ENCODE measurements at regions not wholly inside any gene's neighbourhood (a gene's known extent, or its start where the extent isn't known, plus 50 kb on each side); places are given as distances from the start of the nearest gene placed in this dataset.
"Not testable (repeated sequence)": the region's sequence is repeated elsewhere in the genome, so short reads cannot be mapped to it uniquely, and the experiment has no call there.

DNA sequence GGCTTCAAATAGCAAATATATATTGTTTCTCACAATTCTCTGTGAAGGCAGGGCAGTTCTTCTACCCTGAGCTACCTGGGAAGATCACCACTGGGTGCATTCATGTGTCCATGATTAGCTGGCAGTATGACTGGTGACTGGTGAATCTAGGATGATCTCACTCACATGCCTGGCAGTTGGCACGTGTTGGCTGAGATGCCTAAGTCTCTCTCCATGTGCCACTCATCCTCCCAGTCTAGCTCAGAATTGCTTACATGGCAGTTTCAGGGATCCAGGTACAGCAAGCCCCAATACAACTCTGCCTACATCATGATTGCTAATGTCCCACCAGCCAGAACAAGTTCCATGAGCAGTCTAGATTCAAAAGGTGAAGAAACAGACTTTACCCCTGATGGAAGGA is 346.8 kb upstream of the CNR1 start:
- WGBS (ENCODE audit: insufficient coverage): 86% methylated on average over 1 of the region's 1 CpG

DNA sequence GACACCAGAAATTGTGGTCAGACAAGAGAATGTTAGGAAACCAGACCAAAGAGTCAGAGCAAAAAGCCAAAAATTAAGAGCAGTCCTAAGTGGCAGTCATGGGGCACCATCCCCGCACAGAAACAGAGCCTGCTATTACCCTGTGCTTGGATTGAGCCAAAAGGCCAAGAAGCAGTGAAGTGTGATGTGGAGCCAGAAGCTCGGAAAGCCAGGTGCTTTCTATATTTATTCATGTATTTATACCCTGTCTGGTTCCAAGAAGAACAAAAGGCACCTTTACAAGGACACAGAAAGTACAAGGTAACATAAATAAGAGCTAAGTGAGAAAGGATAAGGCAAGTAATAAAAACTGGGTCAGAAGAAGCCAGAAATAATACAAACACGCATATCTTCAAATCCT is 336.2 kb upstream of the CNR1 start:
- no peak overlapping the region for H3K27ac ChIP-seq (ENCODE audit: low read length)
- WGBS (ENCODE audit: insufficient coverage): no CpG with 5 or more reads among the region's 3 CpGs
- DNase-seq: no peak
- peaks cover 0 to 8% (median 5%) of the 10 kb centered on the region in 3 donors for H3K9me3 Mint-ChIP-seq
- no peaks in the 10 kb centered on the region for H3K36me3 ChIP-seq (ENCODE audit: control insufficient read depth in 2 of 2, extremely low read depth in 1 of 2, insufficient read depth in 1 of 2, low read length in 1 of 2)
- H3K27ac Mint-ChIP-seq: no peak overlapping the region
- H3K9me3 ChIP-seq: no peaks in the 10 kb centered on the region
- no peak for ATAC-seq (replicated peaks in 1 of 4)
- H3K27me3 ChIP-seq (replicated peaks in 1 of 2; ENCODE audit: control insufficient read depth in 2 of 2, extremely low read depth in 1 of 2, insufficient read depth in 2 of 2, low read length in 1 of 2): peaks cover 0 to 13% of the 10 kb centered on the region in 2 experiments
- no peak overlapping the region for H3K4me3 Mint-ChIP-seq
- H3K4me1 Mint-ChIP-seq: no peaks in the 10 kb centered on the region
- ChIA-PET CTCF (no interaction called here), POLR2A (no interaction called here)
- no peaks in the 10 kb centered on the region for H3K4me1 ChIP-seq (ENCODE audit: control insufficient read depth in 1 of 2, extremely low read depth in 1 of 2, insufficient read depth in 2 of 2, low read length in 2 of 2)
- H3K4me3 ChIP-seq (ENCODE audit: control insufficient read depth in 1 of 2, extremely low read depth in 1 of 2, low read length in 1 of 2): no peak overlapping the region
- peaks cover 11 to 18% of the 10 kb centered on the region in 2 donors for H3K27me3 Mint-ChIP-seq
- no peaks in the 10 kb centered on the region for H3K36me3 Mint-ChIP-seq

More for the DNA sequence above, 346.8 kb upstream of the CNR1 start:
- DNase-seq: no peak
- Mint-ChIP-seq H3K4me3 (no peak overlapping the region), H3K4me1 (no peaks in the 10 kb centered on the region), H3K27ac (no peak overlapping the region), H3K36me3 (no peaks in the 10 kb centered on the region), H3K27me3 (peaks cover 2 to 14% of the 10 kb centered on the region in 2 donors), H3K9me3 (peaks cover 0 to 4% (median 0%) of the 10 kb centered on the region in 3 donors)
- H3K4me3 ChIP-seq (ENCODE audit: control insufficient read depth in 1 of 2, extremely low read depth in 1 of 2, low read length in 1 of 2): no peak overlapping the region
- no peaks in the 10 kb centered on the region for H3K36me3 ChIP-seq (ENCODE audit: control insufficient read depth in 2 of 2, extremely low read depth in 1 of 2, insufficient read depth in 1 of 2, low read length in 1 of 2)
- no peaks in the 10 kb centered on the region for H3K27me3 ChIP-seq (replicated peaks in 1 of 2; ENCODE audit: control insufficient read depth in 2 of 2, extremely low read depth in 1 of 2, insufficient read depth in 2 of 2, low read length in 1 of 2)
- POLR2A ChIA-PET: no interaction called here
- ATAC-seq (replicated peaks in 1 of 4): no peak
- no peak overlapping the region for H3K27ac ChIP-seq (ENCODE audit: low read length)
- CTCF ChIA-PET: no interaction called here
- no peaks in the 10 kb centered on the region for H3K4me1 ChIP-seq (ENCODE audit: control insufficient read depth in 1 of 2, extremely low read depth in 1 of 2, insufficient read depth in 2 of 2, low read length in 2 of 2)
- no peaks in the 10 kb centered on the region for H3K9me3 ChIP-seq

- Mint-ChIP-seq H3K4me3 (no peak overlapping the region), H3K27me3 (peaks cover 14 to 18% of the 10 kb centered on the region in 2 donors), H3K9me3 (peaks cover 0 to 2% (median 0%) of the 10 kb centered on the region in 3 donors), H3K4me1 (no peaks in the 10 kb centered on the region), H3K36me3 (no peaks in the 10 kb centered on the region), H3K27ac (no peak overlapping the region)
- H3K4me3 ChIP-seq (ENCODE audit: control insufficient read depth in 1 of 2, extremely low read depth in 1 of 2, low read length in 1 of 2): no peak overlapping the region
- peaks cover 0 to 13% of the 10 kb centered on the region in 2 experiments for H3K27me3 ChIP-seq (replicated peaks in 1 of 2; ENCODE audit: control insufficient read depth in 2 of 2, extremely low read depth in 1 of 2, insufficient read depth in 2 of 2, low read length in 1 of 2)
- DNase-seq (no peak), ATAC-seq (replicated peaks in 1 of 4) (no peak)
- H3K4me1 ChIP-seq (ENCODE audit: control insufficient read depth in 1 of 2, extremely low read depth in 1 of 2, insufficient read depth in 2 of 2, low read length in 2 of 2): no peaks in the 10 kb centered on the region
- 66% methylated on average over 5 of the region's 7 CpGs for WGBS (ENCODE audit: insufficient coverage)
- POLR2A ChIA-PET: no interaction called here
- H3K27ac ChIP-seq (ENCODE audit: low read length): no peak overlapping the region
- H3K9me3 ChIP-seq: no peaks in the 10 kb centered on the region
- H3K36me3 ChIP-seq (ENCODE audit: control insufficient read depth in 2 of 2, extremely low read depth in 1 of 2, insufficient read depth in 1 of 2, low read length in 1 of 2): no peaks in the 10 kb centered on the region
- CTCF ChIA-PET: no interaction called here
Observed at GRCh38 chr6:88499845-88500699, 333.9 kb upstream of the CNR1 start.

DNA sequence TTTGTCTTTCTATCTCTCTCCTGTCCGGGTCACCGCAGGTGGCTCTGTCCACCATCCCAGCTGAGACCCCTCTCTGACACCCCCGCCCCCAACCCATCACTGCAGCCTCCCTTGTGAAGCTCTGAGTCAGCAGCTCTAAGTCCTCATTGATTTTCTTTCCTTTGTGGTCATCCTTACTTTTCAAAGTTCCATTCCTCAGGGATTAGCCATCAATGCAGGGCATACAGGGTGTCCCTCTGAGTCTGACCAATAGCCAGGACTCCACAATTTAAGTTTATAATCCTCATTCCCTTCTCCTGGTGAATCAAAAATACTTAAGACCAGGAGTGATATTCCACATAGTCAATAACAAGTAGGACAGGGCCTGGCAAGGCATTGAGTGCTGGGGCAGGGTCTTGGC is 333.3 kb upstream of the CNR1 start:
- POLR2A ChIA-PET: no interaction called here

GRCh38 chr6:88497403-88497802 is 331.3 kb upstream of the CNR1 start:
- H3K9me3 ChIP-seq; H3K9me3 Mint-ChIP-seq; POLR2A ChIA-PET; H3K4me3 Mint-ChIP-seq; DNase-seq; H3K4me1 ChIP-seq (ENCODE audit: control insufficient read depth in 1 of 2, extremely low read depth in 1 of 2, insufficient read depth in 2 of 2, low read length in 2 of 2); CTCF ChIA-PET; H3K4me1 Mint-ChIP-seq; ATAC-seq (replicated peaks in 1 of 4); H3K27ac Mint-ChIP-seq; H3K36me3 ChIP-seq (ENCODE audit: control insufficient read depth in 2 of 2, extremely low read depth in 1 of 2, insufficient read depth in 1 of 2, low read length in 1 of 2); H3K4me3 ChIP-seq (ENCODE audit: control insufficient read depth in 1 of 2, extremely low read depth in 1 of 2, low read length in 1 of 2); H3K27ac ChIP-seq (ENCODE audit: low read length); H3K36me3 Mint-ChIP-seq: not testable (repeated sequence)
- WGBS (ENCODE audit: insufficient coverage): no CpG with 5 or more reads among the region's 8 CpGs
- peaks cover 0 to 13% of the 10 kb centered on the region in 2 experiments for H3K27me3 ChIP-seq (replicated peaks in 1 of 2; ENCODE audit: control insufficient read depth in 2 of 2, extremely low read depth in 1 of 2, insufficient read depth in 2 of 2, low read length in 1 of 2)
- H3K27me3 Mint-ChIP-seq: peaks cover 21 to 22% of the 10 kb centered on the region in 2 donors

More for the DNA sequence above, 333.3 kb upstream of the CNR1 start:
- Mint-ChIP-seq H3K27me3 (peaks cover 14 to 18% of the 10 kb centered on the region in 2 donors), H3K27ac (no peak overlapping the region), H3K9me3 (no peaks in the 10 kb centered on the region), H3K4me3 (no peak overlapping the region), H3K4me1 (peaks cover 0 to under 1% (median 0%) of the 10 kb centered on the region in 3 donors), H3K36me3 (no peaks in the 10 kb centered on the region)
- H3K27me3 ChIP-seq (replicated peaks in 1 of 2; ENCODE audit: control insufficient read depth in 2 of 2, extremely low read depth in 1 of 2, insufficient read depth in 2 of 2, low read length in 1 of 2): peaks cover 0 to 13% of the 10 kb centered on the region in 2 experiments
- no peaks in the 10 kb centered on the region for H3K9me3 ChIP-seq
- no peaks in the 10 kb centered on the region for H3K36me3 ChIP-seq (ENCODE audit: control insufficient read depth in 2 of 2, extremely low read depth in 1 of 2, insufficient read depth in 1 of 2, low read length in 1 of 2)
- no peak overlapping the region for H3K4me3 ChIP-seq (ENCODE audit: control insufficient read depth in 1 of 2, extremely low read depth in 1 of 2, low read length in 1 of 2)
- ATAC-seq (replicated peaks in 1 of 4) (no peak), DNase-seq (no peak)
- no peaks in the 10 kb centered on the region for H3K4me1 ChIP-seq (ENCODE audit: control insufficient read depth in 1 of 2, extremely low read depth in 1 of 2, insufficient read depth in 2 of 2, low read length in 2 of 2)
- CTCF ChIA-PET: no interaction called here
- H3K27ac ChIP-seq (ENCODE audit: low read length): no peak overlapping the region
- 57% methylated on average over 3 of the region's 3 CpGs for WGBS (ENCODE audit: insufficient coverage)

DNA sequence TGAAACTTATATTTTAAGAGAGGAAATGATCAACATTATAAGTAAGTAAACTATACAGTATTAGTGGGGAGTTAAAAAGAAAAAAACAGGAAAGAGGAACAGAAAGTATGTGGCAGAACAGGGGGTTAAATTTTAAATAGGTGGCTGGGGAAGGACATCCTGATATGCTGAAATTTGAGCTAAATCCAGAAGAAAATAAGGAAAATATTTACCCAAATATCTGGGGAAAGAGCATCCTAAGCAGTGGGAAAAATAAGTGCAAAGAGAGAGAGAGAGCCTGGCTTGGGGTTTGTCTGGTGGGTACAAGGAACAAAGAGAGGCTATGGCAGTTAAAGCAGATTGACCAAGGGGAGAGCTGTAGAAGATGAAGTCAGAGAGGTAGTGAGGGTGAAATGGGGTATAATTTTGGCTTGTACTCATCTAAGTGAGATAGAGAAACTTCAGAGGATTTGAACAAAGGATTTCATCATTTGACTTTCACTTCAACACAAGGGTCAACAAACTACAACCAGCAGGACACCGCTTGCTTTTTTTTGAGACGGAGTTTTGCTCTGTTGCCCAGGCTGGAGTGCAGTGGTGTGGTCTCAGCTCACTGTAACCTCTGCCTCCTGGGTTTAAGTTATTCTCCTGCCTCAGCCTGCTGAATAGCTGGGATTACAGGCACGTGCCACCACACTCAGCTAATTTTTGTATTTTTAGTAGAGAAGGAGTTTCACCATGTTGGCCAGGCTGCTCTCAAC is 328.4 kb upstream of the CNR1 start:
- no peak overlapping the region for H3K4me3 Mint-ChIP-seq
- H3K4me1 Mint-ChIP-seq: peaks cover 0 to 2% (median 0%) of the 10 kb centered on the region in 3 donors
- no peak overlapping the region for H3K4me3 ChIP-seq (ENCODE audit: control insufficient read depth in 1 of 2, extremely low read depth in 1 of 2, low read length in 1 of 2)
- H3K27ac ChIP-seq (ENCODE audit: low read length): no peak overlapping the region
- WGBS (ENCODE audit: insufficient coverage): 90% methylated on average over 2 of the region's 3 CpGs
- ChIA-PET POLR2A (no interaction called here), CTCF (no interaction called here)
- ATAC-seq (replicated peaks in 1 of 4): no peak
- H3K4me1 ChIP-seq (ENCODE audit: control insufficient read depth in 1 of 2, extremely low read depth in 1 of 2, insufficient read depth in 2 of 2, low read length in 2 of 2): no peaks in the 10 kb centered on the region
- no peak for DNase-seq
- H3K9me3 ChIP-seq: no peaks in the 10 kb centered on the region
- no peaks in the 10 kb centered on the region for H3K36me3 Mint-ChIP-seq
- H3K27me3 ChIP-seq (replicated peaks in 1 of 2; ENCODE audit: control insufficient read depth in 2 of 2, extremely low read depth in 1 of 2, insufficient read depth in 2 of 2, low read length in 1 of 2): peaks cover 0 to 9% of the 10 kb centered on the region in 2 experiments
- peaks cover 10 to 13% of the 10 kb centered on the region in 2 donors for H3K27me3 Mint-ChIP-seq
- H3K9me3 Mint-ChIP-seq: no peaks in the 10 kb centered on the region
- no peaks in the 10 kb centered on the region for H3K36me3 ChIP-seq (ENCODE audit: control insufficient read depth in 2 of 2, extremely low read depth in 1 of 2, insufficient read depth in 1 of 2, low read length in 1 of 2)
- no peak overlapping the region for H3K27ac Mint-ChIP-seq
